GM12873 (cell line): ENCODE measurements at regions not wholly inside any gene's neighbourhood (a gene's known extent, or its start where the extent isn't known, plus 50 kb on each side); places are given as distances from the start of the nearest gene placed in this dataset.

ENCODE experiments used
- TF ChIP-seq, protein P1 (sequence below): IDR thresholded peaks from 2 replicates; pipeline ENCODE4 v1.5.1; 2012; ENCODE audit warnings: low read depth, mild to moderate bottlenecking, moderate library complexity, low read length, control low read depth; ENCODE audit not compliant: insufficient read depth; ENCODE audit errors: missing control alignments

DNA sequence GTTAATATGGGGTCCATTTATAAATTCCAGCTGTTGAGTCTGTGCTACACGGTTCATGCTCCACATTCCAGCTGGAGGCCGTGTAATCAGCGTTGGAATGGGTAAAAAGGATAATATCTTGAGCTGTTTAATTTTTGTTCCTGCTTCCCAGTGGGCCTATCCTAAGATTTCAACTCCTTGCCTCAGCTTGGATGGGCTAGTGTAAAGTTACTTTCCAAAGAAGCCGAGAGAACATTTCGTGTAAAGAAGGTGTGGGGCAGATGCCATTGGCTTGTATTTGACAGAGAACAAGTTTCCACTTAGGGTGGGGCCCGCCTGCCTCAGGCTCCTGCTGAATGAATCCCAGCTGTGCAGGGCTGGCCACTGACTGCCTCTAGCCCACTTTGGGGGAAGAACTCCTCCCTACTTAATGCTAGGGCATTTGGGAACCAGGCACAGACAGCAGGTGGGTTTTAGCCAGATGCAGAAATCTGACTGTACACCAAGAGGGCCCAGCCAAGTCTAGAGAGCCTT is 125.9 kb upstream of the LYZL2 start:
- TF ChIP-seq, protein P1, sequence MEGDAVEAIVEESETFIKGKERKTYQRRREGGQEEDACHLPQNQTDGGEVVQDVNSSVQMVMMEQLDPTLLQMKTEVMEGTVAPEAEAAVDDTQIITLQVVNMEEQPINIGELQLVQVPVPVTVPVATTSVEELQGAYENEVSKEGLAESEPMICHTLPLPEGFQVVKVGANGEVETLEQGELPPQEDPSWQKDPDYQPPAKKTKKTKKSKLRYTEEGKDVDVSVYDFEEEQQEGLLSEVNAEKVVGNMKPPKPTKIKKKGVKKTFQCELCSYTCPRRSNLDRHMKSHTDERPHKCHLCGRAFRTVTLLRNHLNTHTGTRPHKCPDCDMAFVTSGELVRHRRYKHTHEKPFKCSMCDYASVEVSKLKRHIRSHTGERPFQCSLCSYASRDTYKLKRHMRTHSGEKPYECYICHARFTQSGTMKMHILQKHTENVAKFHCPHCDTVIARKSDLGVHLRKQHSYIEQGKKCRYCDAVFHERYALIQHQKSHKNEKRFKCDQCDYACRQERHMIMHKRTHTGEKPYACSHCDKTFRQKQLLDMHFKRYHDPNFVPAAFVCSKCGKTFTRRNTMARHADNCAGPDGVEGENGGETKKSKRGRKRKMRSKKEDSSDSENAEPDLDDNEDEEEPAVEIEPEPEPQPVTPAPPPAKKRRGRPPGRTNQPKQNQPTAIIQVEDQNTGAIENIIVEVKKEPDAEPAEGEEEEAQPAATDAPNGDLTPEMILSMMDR = no peak

DNA sequence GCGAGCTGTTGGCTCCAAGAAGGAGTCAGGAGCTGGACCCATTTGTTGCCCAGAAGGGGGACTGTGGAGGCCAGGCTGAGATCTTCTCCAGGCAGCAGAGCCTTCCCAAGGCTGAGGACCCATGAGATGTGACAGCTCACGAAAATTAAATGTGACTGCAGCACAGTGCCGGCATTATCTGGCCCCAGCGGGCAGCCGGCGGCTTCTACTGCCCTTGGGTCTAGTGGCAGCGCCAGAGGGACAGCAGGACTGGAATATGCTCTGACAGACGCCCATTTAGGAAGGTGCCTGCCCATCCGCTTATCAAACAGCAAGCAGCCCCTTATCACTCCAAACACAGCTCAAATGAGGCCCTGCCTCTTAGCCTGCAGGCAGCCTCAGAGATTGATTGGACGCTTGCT is 122.9 kb upstream of the LYZL2 start:
- TF ChIP-seq, protein P1 = no peak

DNA sequence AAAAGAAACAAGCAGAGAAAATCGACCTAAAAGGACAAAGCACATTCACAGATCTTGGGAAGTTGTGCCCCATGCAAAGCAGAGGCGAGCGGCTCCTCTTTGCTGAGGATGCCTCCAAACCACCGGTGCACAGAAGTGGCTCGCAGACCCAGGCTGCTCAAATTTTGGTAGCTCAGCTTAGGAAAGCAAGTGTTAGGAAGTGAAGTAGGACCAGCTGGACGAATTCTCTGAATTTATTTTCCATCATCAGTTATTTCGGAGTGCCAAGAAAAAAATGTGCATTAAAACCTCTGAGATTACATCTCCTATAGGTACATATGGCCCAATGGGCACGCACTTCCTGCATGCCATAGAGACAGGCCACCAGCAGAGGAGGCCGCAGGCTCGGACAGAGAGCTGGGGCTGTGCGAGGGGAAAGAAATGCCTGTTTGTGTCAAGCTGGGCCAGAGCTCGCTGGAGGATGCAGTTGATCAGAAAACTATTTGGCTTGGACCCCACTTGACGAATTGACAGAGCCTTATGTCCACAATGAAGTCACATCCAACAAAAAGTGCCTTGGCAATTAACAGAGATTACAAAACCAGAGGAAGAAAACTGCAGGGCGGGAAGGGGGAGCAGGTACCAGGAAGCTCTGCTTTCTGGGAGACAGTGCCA is 122.3 kb upstream of the LYZL2 start:
- TF ChIP-seq, protein P1 = peak; percentile 86

DNA sequence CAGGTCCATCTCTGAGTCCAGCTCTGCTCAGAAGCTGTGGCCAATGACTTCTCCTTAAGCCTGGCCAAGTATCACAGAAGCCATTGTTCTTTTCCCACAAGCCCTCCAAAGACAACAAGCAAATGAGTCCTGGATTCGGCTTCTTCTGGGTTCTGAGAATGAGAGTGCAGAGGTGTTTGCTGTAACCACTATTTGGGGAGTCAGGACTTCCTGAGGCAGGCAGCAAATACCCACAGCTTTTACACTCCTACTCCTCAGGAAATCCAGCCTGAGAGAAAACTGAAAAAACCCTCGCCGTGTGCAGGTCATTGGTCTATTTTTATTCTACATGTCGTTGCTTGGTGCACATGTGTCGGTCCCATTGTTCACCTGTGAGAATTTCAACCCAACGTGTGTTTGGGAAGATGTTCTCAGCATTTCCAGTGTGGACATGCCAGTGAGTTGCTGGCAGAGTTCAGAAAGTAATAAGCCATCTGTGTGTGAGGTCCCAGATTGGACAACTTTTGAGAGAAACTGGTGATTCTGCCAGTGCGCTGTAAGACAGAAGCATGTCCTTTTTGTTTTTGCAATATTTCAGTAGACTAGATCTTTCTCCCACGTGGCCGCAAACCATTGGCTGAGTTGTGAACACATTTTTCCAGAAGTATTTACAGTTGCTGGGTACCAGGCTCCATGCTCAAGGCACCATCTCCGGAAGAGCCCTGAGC is 121.6 kb upstream of the LYZL2 start:
- TF ChIP-seq, protein P1 = no peak

DNA sequence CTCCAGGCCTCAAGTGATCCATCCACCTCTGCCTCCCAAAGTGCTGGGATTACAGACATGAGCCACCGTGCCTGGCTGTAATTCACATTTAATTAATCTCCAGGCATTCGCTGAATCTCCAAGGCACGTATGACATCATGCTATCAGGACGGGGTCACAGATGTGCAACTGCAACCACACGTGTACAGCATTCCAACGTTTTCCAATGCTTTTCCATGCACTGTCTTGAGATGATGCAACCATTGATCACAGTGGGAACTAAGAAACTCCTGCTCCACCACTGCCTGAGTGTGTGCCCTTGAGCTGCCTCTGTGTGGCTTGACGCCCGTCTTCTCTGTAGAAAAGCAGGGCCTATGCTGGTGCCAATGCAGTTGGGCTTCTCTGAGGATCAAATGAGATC is 119.8 kb upstream of the LYZL2 start:
- TF ChIP-seq, protein P1 = no peak

DNA sequence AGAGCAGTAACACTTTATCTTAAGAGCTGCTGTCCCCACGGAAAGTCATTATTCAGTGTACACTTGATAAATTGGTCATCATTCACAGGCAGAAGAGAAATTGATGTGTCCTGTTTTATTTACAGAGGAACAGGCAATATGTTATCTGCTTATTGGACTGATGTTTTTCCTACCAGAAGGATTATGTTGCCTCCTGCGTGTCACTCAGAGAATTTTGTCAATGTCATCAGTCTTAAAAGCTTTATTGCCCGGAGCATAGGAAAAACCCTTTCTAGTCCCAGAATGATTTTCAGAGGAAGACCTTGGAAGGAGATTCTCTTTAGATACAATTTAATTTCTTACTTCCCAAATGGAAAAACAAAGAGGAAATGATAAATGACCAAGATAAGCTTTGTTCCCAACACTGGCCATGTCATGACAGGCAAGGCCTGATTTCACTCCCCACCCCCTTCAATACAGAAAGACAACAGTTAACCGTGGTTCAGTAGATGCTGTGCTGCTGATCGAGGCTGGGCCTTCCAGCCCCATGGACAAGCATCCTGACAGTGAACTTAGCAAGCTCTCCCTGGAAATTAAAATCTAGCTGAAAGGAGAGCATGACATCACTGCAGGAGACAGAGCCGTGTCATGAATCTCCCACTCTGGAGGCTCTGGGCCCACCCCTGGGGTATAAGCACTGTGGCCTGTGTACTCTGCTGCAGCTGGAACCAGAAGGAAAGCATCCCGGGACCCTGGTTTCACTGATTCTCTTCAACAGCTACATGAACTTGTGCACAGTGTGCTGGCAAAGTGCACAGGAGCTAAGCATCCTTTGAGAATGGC is 118.8 kb upstream of the LYZL2 start:
- TF ChIP-seq, protein P1 = no peak

DNA sequence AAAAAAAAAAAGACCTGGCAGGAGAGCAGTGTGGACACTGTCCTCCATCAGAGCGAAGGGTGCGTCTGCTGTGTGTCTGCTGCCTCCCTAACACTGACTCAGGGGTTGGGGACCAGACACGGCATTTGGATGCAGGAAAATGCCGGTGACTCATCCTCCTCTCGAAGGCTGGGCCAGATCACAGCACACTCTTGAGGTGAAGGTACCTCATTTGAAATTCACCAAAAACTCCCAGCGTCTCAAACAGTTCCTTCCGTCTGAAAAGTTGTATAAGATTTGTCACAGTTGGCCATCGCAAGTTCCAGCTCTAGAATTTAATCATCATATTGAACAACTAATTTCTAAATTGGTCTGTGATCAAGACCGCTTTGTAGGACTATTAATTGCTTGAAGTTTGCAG is 118.1 kb upstream of the LYZL2 start:
- TF ChIP-seq, protein P1 = no peak
